Kidney tubule cell (primary cell): ENCODE measurements at regions not wholly inside any gene's neighbourhood (a gene's known extent, or its start where the extent isn't known, plus 50 kb on each side); places are given as distances from the start of the nearest gene placed in this dataset.

Experiments
- DNase-seq: peaks from one replicate; pipeline ENCODE4 v3.0.0-alpha.2; 2018; ENCODE audit warnings: low spot score

DNA sequence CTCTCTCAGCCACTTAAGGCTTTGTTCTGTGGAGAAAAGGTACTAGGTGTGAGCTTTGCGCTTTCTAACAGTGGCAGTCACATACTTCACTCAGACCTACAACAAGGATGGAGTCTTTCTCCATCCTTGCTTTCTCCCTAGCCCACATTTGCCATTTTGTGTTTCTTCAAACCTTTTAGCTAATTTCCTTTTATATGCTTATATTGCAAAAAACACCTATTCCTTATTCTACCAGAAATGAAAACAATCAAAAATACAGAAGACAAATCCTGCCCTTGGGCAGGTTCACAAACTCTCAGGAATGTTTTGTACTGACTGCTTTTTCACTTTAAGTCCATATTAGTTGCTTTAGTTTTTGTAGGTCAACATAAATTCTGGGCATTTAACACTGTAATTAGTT, 914.2 kb downstream of the SQOR start:
- DNase-seq: no peak

DNA sequence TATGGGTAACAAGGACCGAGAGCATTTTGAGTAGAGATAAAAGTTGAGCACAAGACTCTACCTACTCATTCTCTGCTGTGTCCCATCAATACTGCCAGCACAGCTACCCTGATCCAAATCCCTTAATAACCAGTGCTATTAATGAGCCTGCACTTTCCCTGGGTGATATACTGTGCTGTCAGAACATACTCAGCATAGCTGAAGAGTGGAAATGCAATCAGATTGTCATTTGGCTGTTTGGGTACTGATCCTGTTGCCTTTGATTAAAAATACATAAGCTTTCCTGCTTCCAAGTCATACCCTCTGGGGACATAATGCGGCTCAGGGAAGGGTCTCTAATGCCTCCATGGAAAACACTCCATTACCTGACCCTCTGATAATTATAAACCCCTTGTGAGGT, 917.5 kb downstream of the SQOR start:
- no peak for DNase-seq

DNA sequence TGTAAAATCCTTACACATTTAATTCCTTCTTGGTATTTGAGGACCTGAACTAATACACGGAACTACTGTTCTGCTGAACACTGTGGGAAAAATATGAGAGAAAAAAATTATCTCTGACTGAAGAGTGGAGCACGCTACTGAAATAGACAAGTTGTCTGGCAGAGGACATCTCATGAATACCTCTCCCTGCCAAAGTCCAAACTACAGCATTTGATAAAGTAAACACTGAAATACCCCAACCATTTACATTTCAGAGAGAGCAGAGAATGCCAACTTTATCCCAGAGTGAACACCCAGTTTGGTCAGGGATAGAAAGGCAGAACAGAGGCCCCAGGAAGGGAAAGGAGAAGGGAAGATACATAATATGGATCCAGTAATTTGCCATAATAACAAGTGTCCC, 920.7 kb downstream of the SQOR start:
- no peak for DNase-seq

DNA sequence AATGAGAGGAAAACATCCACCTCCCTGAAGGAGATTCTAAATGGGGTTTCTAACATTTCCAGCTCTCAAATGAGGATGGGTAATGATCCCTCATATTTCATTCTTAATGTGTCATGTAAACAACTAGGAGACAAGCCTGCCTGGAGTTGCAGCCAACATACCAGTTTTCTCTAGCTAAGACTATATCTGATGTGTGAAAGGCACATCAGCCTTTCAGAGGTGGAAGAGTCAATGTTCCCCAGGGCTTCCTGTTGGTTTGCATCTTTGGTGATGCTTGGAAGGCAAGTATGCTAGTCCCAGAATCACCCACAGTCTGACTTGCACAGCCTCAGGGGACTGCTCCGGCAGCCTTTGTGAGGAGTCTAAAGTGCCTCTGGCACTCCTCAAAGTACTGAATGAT, 921.2 kb downstream of the SQOR start:
- no peak for DNase-seq

DNA sequence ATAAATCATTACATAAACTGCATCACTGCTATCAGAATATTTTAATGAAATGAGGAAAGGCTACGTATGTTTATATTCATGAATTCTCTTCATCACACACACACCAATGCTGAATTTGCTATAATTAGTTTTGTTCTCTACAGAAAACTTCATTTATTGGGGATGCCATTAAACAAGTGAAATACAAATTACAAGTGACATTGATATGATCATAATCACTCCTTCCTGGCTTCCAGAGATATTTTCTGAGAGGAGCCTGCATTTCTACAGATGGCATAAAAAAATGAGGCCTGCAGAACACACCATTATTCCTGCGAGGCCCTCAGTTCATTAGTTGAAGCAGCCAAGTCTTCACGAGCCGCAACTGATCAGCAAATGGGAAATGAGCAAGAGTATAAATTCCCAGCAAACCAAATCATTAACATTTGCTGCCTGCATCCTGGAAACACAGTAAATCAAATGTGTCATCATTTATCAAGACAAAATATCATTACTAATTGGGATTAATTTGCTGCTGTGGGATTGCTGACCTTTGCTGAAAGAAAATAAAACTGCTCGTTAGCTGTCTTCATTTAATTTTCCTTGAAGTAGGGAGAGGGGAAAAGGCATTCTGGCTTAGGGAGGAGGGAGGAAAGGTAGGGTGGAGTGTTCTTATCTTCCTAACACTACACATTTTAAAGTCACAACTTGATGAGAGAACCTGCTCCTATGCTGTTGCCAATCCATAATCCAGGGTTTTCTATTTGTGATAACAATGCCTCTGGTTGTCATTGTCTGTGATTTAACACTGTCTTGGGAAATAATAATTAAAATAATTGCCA, 921.9 kb downstream of the SQOR start:
- DNase-seq: no peak

DNA sequence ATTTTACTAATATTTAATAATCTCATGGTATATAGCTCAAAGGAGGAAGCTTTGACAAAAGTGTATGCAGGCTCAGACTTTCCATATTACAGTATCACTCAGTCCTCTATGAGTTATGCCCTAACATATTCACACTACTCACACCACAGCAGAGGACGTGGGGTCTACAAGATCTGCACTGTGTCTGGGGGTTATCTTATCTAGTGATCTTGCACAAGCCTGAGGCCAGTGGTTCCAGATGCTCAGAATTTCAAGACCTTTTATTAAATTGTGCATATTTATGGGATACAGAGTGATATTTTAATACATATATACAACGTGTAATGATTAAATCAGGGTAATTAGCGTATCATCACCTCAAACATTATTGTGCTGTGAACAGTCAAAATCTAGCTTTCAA, 933.1 kb downstream of the SQOR start:
- no peak for DNase-seq

DNA sequence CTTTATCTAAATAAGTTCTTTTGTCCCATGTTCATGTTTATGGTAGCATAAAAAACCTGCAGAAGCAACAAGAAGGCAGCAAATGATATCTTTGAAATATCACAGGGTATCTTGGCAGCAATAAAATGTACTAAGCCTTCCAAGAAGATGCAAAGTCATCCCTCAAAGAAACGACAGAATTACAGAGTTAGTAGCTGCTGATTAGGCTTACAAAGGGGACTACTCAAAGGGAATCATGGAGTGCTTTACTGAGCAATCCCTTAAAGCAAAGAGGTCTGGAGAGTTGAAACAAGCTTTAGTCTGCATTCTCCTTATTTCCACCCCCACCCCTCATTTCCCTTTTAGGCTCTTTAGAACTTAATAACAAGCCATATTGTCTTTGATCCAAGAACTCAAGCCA, 935.0 kb downstream of the SQOR start:
- no peak for DNase-seq

DNA sequence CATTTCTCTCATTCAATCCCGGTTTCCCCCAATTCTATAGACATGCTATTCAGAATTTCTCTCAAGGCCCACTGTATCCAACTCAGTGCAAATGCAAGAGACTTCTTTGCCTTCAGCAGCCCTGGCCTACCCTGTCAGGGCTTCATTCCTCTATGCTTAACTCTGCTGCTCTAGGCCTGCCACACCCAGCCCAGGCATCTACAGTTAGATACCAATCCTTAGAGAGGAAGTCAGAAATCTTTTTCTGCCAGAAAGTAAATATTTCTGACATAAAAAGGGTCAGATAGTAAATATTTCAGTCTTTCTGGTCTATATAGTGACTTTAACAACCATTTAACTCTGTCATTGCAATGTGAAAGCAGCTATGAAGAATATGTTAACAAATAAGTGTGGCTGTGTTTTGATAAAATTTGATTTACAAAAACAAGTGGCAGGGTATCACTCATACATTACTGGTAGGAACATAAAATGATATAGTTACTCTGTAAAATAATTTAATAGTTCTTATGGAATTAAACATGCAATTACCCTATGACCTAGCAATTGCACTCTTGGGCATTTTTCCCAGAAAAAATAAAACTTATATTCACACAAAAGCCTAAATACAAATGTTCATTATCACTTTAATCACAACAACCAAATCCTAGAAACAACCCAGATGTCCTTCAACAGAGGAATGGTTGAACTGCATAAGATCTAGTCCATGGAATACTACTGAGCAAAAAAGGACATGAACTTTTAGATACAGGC, 942.0 kb downstream of the SQOR start:
- peak; percentile 2 for DNase-seq

DNA sequence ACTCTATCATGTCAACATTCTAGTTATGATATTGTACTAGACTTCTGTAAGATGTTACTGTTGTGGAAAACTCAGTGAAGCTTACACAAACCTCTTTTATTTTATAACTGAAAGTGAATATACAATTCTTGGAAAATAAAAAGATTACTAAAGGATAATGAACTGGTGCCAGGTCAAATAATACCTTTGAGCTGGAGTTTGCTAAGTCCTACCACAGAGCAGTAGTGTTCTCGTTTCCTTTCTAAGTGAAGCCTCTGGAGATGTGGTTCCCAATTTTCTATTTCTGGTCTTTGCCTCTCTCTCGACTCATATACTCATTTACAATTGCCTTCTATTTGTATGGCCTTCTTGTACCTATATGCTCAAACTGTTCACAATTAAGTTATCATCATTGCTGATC, 942.9 kb downstream of the SQOR start:
- no peak for DNase-seq

DNA sequence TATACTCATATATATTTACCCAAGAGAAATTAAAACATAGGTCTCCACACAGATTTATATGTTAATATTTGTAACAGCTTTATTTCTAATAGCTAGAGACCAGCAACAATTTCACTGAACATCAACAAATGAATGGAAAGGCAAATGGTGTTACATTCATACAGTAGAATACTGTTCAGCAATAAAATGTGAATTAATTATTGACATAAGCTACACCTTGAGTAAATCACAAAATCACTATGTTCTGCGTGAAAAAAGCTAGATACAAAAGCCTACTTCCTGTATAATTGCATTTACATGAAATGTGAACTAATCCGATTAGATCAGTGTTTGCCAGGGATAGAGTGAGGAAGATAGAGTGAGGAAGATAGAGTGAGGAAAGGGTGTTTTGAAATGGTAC, 945.7 kb downstream of the SQOR start:
- no peak for DNase-seq

DNA sequence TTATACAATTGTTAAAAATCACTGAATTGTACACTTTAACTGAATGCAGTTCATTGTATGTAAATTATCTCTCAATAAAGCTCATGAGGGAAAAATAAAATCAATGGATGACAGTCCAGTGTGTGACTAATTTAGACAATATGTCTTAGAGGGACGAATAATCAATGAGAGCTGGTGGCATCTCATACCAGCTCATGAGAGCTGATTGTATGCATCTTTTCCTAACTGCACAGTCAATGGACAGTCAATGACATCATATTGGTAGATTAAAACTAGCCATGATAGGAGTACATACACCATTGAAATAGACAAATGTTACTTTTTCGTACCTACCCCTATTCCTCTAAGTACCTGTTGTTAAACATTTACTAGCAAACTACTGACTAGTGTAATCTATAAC, 946.1 kb downstream of the SQOR start:
- no peak for DNase-seq

DNA sequence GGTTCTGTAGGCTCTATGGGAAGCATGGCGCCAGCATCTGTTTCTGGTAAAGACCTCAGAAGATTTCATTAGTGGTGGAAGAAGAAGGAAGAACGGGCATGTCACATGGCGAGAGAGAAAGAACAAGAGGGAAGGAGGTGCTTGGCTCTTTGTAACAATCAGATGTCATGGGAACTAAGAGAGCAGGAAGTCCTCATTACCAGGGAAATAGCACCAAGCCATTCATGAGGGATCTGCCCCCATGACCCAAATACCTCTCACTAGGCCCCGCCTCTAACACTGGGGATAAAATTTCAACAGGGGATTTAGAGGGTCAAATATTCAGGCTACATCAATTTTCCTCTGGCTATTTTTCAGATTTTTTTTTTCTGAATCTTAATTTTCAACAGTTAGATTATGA, 954.3 kb downstream of the SQOR start:
- no peak for DNase-seq

DNA sequence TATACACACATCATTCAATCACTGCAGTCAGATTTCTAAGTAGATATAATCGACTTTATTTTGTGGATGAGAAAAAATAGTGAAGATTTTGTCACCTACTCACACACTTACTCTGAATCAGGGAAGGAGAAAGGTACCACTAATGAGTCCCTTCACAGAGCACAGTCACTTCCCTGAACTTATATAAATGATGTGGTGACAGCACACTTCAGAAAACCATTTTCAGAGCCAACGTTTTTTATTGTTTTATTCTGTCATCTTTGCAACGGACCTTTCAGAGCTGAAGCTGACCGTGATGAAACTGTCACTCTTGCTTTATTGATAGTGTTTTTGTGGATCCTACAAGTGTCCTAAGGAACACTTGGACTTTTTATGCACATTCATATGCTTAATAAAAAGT, 956.6 kb downstream of the SQOR start:
- no peak for DNase-seq

DNA sequence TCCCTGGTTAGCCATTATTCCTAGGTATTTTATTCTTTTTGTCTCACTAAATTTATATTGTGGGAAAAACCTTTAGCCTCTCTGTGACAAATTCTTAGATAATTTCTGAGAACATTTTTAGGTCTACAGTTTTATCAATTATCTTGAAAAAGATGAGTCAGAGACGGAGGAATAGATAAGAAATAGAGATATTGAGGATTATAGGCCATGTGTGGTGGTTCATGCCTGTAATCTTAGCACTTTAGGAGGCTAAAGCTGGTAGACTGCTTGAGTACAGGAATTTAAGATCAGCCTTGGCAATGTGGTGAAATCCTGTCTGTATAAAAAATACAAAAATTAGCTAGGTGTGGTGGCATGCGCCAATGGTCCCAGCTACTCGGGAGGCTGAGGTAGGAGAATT, 960.2 kb downstream of the SQOR start:
- DNase-seq: no peak

DNA sequence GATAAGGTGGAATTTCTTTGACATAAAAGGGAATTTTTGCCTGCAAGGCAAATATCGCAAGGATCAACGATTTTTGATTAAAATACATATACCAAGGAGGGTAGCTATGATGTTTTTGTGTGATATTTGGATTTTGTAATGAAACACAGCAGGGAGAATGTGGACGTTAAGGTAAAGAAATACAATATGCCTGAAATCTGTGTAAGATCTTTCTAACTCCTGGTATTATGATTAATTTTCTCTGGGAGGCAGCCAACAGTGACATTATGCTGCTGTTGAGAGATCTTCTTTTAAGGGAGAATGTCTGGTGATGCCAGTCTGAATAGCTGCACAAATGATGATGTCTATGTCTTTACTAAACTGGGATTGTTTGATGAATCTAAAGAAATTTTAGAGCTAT, 972.2 kb downstream of the SQOR start:
- DNase-seq: no peak

DNA sequence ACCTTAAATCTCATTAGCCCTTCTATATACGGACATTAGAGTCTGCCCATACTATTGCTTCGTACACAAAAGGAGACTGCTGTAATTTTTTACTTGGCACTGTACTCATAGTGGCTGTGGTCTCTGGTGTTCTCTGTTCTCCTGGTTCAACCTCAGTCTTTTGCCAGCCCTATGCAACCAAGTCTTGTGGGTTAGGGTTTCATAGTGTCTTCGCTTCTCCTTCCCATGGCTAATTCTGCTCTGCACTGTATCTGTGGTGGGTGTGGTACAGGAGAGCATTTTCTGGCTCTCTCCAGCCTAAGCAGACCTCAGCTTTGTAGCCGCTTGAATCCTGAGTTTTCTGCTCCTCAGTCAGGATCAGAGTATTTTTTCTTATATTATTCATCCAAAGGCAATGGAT, 981.2 kb downstream of the SQOR start:
- no peak for DNase-seq

DNA sequence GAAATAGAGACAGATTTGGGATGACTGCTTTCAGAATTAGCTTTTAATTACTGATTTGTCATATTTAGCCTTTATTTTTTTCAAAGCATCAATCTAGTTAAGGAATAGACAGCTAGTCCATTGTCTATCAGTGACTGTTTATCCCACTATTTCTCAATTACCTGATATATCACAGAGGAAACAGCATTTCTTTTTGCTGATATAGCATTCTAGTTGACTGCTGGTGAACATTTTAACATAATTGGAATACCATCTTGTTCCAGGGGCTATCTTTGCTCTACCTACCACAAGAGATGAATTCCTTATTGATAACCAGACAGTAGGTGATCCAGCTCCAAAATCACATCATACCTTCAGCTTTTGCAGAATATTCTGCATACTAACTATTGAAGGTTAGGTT, 982.7 kb downstream of the SQOR start:
- no peak for DNase-seq

DNA sequence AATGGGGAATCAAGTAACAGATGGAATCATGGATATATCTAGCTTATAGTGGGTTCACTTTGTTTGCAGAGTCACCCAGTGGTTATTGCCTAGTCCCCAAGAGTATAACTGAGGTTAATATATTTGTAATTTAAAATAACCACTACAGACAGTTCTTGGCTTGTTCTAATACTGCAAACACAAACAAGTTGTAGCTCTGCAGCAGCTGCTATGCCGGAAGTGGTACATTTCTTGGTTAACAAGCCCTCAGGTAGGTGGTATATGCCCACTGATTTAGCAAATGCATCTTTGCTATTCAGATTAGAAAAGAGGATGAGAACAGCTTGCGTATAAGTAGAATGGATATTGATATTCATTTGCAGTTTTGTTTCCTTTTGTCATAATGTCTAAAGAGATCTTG, 984.2 kb downstream of the SQOR start:
- no peak for DNase-seq

DNA sequence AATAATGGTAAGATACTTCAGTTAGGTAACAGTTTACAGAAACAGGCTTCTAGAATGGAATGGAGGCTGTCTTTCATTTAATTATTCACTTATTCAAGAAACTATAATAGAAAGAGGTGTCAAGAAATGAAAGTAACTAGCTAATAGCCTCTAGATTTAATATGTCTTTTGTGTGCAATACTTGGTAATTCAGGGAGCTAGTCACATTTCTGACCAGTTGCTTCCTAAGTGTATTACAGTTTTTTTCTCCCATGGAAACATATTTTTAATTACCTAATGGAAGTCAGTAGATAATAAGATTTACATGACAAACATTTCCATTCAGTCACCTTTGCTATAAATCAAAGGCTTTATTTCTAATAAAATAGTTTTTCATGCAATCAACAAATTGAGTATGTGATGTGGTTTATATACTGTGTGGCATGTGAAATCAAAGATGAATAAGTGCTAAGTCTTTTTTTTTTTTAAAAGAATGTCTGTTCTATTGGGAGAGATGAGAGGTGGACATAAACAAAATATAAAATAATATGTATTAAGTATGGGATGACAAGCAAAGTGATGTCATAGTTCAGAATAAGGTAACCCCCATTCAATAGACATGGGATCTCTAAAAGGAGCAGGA, 985.7 kb downstream of the SQOR start:
- DNase-seq: no peak

DNA sequence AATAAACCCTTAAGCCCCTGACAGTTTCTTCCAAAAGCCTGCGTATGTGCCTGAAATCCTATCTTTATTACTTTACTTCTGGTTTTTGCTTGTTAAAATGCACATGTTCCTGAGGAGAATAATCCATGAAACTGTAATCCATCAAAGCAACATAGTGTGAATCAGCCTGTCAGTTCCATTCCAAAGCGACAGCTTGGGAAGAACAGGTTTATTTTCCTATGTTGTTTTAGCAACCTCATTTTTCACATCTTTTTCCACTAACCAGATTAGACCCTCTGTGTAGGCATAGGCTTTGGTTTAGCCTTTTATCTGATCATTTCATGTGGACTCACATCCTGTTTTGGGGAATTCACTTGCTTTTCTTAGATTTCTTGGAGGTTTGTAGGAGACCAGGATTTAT, 988.0 kb downstream of the SQOR start:
- DNase-seq: no peak

DNA sequence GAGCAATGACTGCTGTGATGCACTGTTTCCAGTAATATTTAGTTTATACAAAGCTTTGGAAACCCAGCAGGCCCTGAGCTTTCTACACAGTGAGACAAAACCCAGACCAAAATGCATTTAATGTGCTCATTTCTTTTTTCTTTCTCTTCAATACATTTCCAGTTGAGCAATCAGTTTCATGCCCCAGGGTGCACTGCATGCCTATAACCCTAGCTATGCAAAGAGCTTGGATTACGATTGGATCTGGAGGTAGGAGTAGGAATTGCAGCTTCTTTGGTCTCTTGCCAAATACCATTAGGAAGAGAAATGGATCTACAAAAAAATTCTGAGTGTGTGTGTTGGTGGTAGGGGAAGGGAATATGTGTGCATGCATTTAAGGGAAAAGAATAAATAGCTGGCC, 1001.4 kb downstream of the SQOR start:
- DNase-seq: peak; percentile 20

DNA sequence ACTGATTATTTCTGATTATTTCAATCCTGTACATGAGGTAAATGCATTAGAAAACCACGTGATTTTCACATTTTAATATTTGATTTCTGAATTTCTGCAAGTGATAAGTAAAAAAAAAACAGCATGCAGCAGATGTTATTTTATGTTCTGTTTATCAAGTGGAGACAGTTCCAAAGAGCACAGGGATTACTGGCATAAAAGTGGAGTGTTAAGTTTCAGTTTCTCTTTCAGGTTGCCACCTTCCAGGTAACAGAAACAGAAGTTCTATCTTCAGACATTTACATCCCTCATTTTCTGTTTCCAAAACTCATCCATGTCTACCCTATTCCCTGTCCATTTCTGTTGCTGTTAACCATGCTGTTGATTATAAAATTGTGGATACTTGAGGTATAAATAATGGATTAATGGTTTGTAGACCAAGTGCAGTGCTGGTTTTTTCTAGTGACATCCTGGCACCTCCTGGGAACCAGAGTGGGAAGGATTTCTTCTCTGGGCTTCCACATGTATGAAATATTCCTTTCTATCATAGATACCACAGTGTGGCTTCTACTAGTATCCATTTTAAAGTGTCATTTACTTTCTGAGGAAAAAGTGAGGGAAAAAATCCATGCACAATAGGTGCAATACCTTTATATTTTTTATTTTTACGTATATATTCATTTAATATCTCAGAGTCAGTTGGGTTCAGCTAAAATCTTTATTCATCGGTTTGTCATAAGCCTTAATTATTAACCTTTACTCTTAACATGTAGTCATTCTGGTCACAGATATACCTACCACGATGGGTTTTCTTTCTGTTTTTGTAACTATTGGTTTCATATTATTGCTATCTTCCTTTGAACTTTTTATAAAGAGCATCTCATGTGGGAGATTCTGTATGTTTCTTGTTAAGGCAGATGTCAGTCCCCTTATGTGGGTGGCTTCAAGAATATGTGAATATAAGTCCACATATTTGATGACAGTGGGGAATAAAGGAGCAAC, 1010.0 kb downstream of the SQOR start:
- DNase-seq: peak; percentile 5
